Nephron (organoid): ENCODE measurements at regions not wholly inside any gene's neighbourhood (a gene's known extent, or its start where the extent isn't known, plus 50 kb on each side); places are given as distances from the start of the nearest gene placed in this dataset.

Experiments
- H3K27ac Mint-ChIP-seq, 3 experiments: 2 replicates each; pipeline ENCODE4 v1.8.0; 2020; ENCODE audit warnings: mixed read lengths in 3 of 3, mild to moderate bottlenecking in 2 of 3, moderate library complexity in 1 of 3
- H3K27me3 Mint-ChIP-seq: 2 replicates; pipeline ENCODE4 v1.8.0; 2021; ENCODE audit warnings: low read depth, mild to moderate bottlenecking, moderate library complexity, mixed read lengths
- H3K36me3 Mint-ChIP-seq: 2 replicates; pipeline ENCODE4 v1.8.0; 2020; ENCODE audit warnings: low read depth, mixed read lengths
- H3K4me1 Mint-ChIP-seq: 2 replicates; pipeline ENCODE4 v1.8.0; 2020; ENCODE audit warnings: mixed read lengths
- H3K4me3 Mint-ChIP-seq, 3 experiments: 2 replicates each; pipeline ENCODE4 v1.8.0; 2020; ENCODE audit warnings: mild to moderate bottlenecking in 3 of 3, mixed read lengths in 3 of 3, moderate library complexity in 2 of 3
- H3K9me3 Mint-ChIP-seq: 2 replicates; pipeline ENCODE4 v1.8.0; 2020; ENCODE audit warnings: mixed read lengths
- CTCF ChIP-seq, 3 experiments: fragments of 200-600 bp; sonication (generic); IDR thresholded peaks; one replicate each; pipeline ENCODE4 v1.5.0; 2021; ENCODE audit warnings: antibody characterized with exemption in 3 of 3; ENCODE audit not compliant: unreplicated experiment in 3 of 3

- Mint-ChIP-seq H3K36me3 (no peaks in the 10 kb centered on the region), H3K27me3 (no peaks in the 10 kb centered on the region), H3K27ac (no peak overlapping the region), H3K9me3 (no peaks in the 10 kb centered on the region), H3K4me3 (no peak overlapping the region), H3K4me1 (no peaks in the 10 kb centered on the region)
- no peak for TF ChIP-seq CTCF (IDR thresholded peaks at IDR 0.05; ENCODE audit: unreplicated experiment in 3 of 3)
Observed at GRCh38 chr17:13182854-13183253, 165.0 kb upstream of the ELAC2 start.

GRCh38 chr17:13182450-13182849, 164.6 kb upstream of the ELAC2 start:
- H3K27me3 Mint-ChIP-seq = no peaks in the 10 kb centered on the region
- H3K4me3 Mint-ChIP-seq = no peak overlapping the region
- no peak overlapping the region for H3K27ac Mint-ChIP-seq
- no peaks in the 10 kb centered on the region for H3K9me3 Mint-ChIP-seq
- H3K36me3 Mint-ChIP-seq = no peaks in the 10 kb centered on the region
- TF ChIP-seq CTCF (IDR thresholded peaks at IDR 0.05; ENCODE audit: unreplicated experiment in 3 of 3) = no peak
- no peaks in the 10 kb centered on the region for H3K4me1 Mint-ChIP-seq

- Mint-ChIP-seq H3K27me3 (no peaks in the 10 kb centered on the region), H3K4me3 (no peak overlapping the region), H3K4me1 (no peaks in the 10 kb centered on the region), H3K27ac (no peak overlapping the region), H3K36me3 (no peaks in the 10 kb centered on the region), H3K9me3 (peaks cover 1% of the 10 kb centered on the region)
- TF ChIP-seq CTCF (IDR thresholded peaks at IDR 0.05; ENCODE audit: unreplicated experiment in 3 of 3) = no peak
Observed at GRCh38 chr17:13181683-13182082, 163.9 kb upstream of the ELAC2 start.

- H3K36me3 Mint-ChIP-seq = no peaks in the 10 kb centered on the region
- no peaks in the 10 kb centered on the region for H3K4me1 Mint-ChIP-seq
- H3K27me3 Mint-ChIP-seq = no peaks in the 10 kb centered on the region
- no peak overlapping the region for H3K27ac Mint-ChIP-seq
- peaks cover 27% of the 10 kb centered on the region for H3K9me3 Mint-ChIP-seq
- no peak for TF ChIP-seq CTCF (IDR thresholded peaks at IDR 0.05; ENCODE audit: unreplicated experiment in 3 of 3)
- H3K4me3 Mint-ChIP-seq = no peak overlapping the region
Observed at GRCh38 chr17:13176436-13176835, 158.6 kb upstream of the ELAC2 start.

GRCh38 chr17:13171790-13172189, 154.0 kb upstream of the ELAC2 start:
- Mint-ChIP-seq H3K27me3 (no peaks in the 10 kb centered on the region), H3K36me3 (peaks cover 6% of the 10 kb centered on the region), H3K9me3 (peaks cover 38% of the 10 kb centered on the region), H3K4me1 (no peaks in the 10 kb centered on the region), H3K27ac (no peak overlapping the region), H3K4me3 (no peak overlapping the region)
- no peak for TF ChIP-seq CTCF (IDR thresholded peaks at IDR 0.05; ENCODE audit: unreplicated experiment in 3 of 3)

GRCh38 chr17:13162361-13162760, 144.5 kb upstream of the ELAC2 start:
- Mint-ChIP-seq H3K36me3 (no peaks in the 10 kb centered on the region), H3K27ac (no peak overlapping the region), H3K4me3 (no peak overlapping the region), H3K27me3 (no peaks in the 10 kb centered on the region), H3K9me3 (peaks cover 6% of the 10 kb centered on the region), H3K4me1 (no peaks in the 10 kb centered on the region)
- no peak for TF ChIP-seq CTCF (IDR thresholded peaks at IDR 0.05; ENCODE audit: unreplicated experiment in 3 of 3)
